Endodermal cell (in vitro differentiated cells): ENCODE measurements at regions not wholly inside any gene's neighbourhood (a gene's known extent, or its start where the extent isn't known, plus 50 kb on each side); places are given as distances from the start of the nearest gene placed in this dataset.

Source experiments
- DNase-seq: peaks from one replicate; pipeline ENCODE4 v3.0.0-alpha.2; 2017
- H3K27ac ChIP-seq: 2 replicates; pipeline ENCODE4 v1.5.1; 2013; ENCODE audit warnings: mild to moderate bottlenecking, low read depth, low read length, moderate library complexity
- H3K27me3 ChIP-seq: 2 replicates; pipeline ENCODE4 v1.6.1; 2013; ENCODE audit warnings: mild to moderate bottlenecking, low read length, moderate library complexity; ENCODE audit not compliant: insufficient read depth, control insufficient read depth, poor library complexity, severe bottlenecking
- H3K36me3 ChIP-seq: 2 replicates; pipeline ENCODE4 v1.7.0; 2013; ENCODE audit warnings: mild to moderate bottlenecking, low read length, moderate library complexity; ENCODE audit not compliant: control insufficient read depth, insufficient read depth
- H3K4me1 ChIP-seq: one replicate; pipeline ENCODE4 v1.7.0; 2013; ENCODE audit warnings: low read length; ENCODE audit not compliant: control insufficient read depth, insufficient read depth
- H3K4me3 ChIP-seq: 2 replicates; pipeline ENCODE4 v1.5.1; 2013; ENCODE audit warnings: mild to moderate bottlenecking, low read length, moderate library complexity
- H3K9ac ChIP-seq: 2 replicates; pipeline ENCODE4 v1.6.1; 2013; ENCODE audit warnings: mild to moderate bottlenecking, low read length, moderate library complexity; ENCODE audit not compliant: poor library complexity, severe bottlenecking; ENCODE audit errors: extremely low read depth
- H3K9me3 ChIP-seq: 2 replicates; pipeline ENCODE4 v1.6.1; 2013; ENCODE audit warnings: mild to moderate bottlenecking, low read length, moderate library complexity; ENCODE audit not compliant: control insufficient read depth
- H3K27ac Mint-ChIP-seq: 2 replicates; pipeline ENCODE4 v1.8.0; 2020; ENCODE audit warnings: mixed read lengths
- H3K27me3 Mint-ChIP-seq: 2 replicates; pipeline ENCODE4 v1.8.0; 2021; ENCODE audit warnings: mild to moderate bottlenecking, mixed read lengths; ENCODE audit not compliant: insufficient read depth
- H3K36me3 Mint-ChIP-seq: 2 replicates; pipeline ENCODE4 v1.8.0; 2020; ENCODE audit warnings: low read depth, mixed read lengths
- H3K4me1 Mint-ChIP-seq: 2 replicates; pipeline ENCODE4 v1.8.0; 2020; ENCODE audit warnings: mixed read lengths
- H3K4me3 Mint-ChIP-seq: 2 replicates; pipeline ENCODE4 v1.8.0; 2020; ENCODE audit warnings: mild to moderate bottlenecking, moderate library complexity, mixed read lengths
- H3K9me3 Mint-ChIP-seq: 2 replicates; pipeline ENCODE4 v1.8.0; 2020; ENCODE audit warnings: mild to moderate bottlenecking, mixed read lengths
- WGBS, 2 experiments: methylation state at CpG; one replicate each; pipeline versions ENCODE4 v1.1.5 to v1.1.7; 2013; ENCODE audit warnings: missing lambda C conversion rate in 2 of 2, mixed read lengths in 1 of 2; ENCODE audit not compliant: insufficient coverage in 1 of 2, insufficient read length in 1 of 2; 5-methylcytosine and 5-hydroxymethylcytosine counted together
- TF ChIP-seq, protein P1 (sequence below): fragments of 200-600 bp; sonication (generic); conservative IDR thresholded peaks from 2 replicates; pipeline ENCODE4 v1.5.0; 2021; ENCODE audit warnings: antibody characterized with exemption, mild to moderate bottlenecking

DNA sequence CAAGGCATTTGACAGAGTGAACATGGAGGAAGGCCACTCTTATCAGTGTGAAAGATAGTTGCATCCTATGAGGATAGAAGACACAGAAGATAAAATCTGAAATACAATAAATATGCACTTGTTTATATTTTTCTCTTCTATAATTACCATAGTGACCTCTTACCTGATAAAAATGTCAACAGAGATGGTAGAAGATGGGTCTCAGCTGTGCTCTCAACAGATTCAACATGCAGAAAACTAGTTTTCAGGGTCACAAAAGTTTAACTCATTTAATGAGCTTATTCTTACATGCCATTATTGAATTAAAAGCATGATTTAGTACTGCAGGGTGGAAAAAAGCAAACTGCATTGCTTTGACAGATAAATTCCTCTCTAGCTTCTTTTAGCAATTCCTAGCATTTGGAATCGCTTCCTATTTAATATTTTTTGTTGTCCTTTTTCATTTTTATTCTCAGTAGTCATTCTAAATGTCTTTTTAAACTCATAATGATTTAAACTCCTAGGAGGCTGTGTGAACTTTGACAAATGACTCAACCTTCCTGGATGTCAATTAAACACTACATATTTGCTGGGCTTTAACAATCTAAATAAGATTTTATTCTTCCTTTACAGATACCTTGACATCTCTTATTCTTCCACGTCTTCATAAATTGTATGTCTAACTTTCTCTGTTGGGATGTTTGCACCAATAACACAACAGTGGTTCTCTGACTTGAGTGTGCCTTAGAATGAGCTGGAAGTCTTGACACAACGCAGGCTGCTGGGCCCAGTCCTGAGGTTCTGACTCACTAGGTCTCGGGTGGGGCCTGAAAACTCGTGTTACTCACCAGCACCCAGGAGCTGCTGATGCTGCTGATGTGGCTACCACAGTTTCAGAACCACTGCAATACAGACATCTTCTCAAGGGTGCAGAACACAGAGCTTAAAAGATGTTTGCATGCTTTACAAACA is 565.5 kb upstream of the IGFBP3 start:
- Mint-ChIP-seq H3K27ac (no peak overlapping the region), H3K4me3 (no peak overlapping the region), H3K36me3 (no peaks in the 10 kb centered on the region), H3K9me3 (no peaks in the 10 kb centered on the region), H3K27me3 (peaks cover 2% of the 10 kb centered on the region), H3K4me1 (no peaks in the 10 kb centered on the region)
- H3K27ac ChIP-seq = no peak overlapping the region
- no peak overlapping the region for H3K4me3 ChIP-seq
- no peak for DNase-seq
- H3K4me1 ChIP-seq = peaks cover 3% of the 10 kb centered on the region
- TF ChIP-seq, protein P1, sequence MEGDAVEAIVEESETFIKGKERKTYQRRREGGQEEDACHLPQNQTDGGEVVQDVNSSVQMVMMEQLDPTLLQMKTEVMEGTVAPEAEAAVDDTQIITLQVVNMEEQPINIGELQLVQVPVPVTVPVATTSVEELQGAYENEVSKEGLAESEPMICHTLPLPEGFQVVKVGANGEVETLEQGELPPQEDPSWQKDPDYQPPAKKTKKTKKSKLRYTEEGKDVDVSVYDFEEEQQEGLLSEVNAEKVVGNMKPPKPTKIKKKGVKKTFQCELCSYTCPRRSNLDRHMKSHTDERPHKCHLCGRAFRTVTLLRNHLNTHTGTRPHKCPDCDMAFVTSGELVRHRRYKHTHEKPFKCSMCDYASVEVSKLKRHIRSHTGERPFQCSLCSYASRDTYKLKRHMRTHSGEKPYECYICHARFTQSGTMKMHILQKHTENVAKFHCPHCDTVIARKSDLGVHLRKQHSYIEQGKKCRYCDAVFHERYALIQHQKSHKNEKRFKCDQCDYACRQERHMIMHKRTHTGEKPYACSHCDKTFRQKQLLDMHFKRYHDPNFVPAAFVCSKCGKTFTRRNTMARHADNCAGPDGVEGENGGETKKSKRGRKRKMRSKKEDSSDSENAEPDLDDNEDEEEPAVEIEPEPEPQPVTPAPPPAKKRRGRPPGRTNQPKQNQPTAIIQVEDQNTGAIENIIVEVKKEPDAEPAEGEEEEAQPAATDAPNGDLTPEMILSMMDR = no peak
- H3K9me3 ChIP-seq = no peaks in the 10 kb centered on the region
- H3K27me3 ChIP-seq = no peaks in the 10 kb centered on the region
- no peaks in the 10 kb centered on the region for H3K36me3 ChIP-seq
- H3K9ac ChIP-seq = no peak overlapping the region
- 87 to 90% methylated on average over 4 to 5 of the region's 5 CpGs for WGBS, 2 experiments

DNA sequence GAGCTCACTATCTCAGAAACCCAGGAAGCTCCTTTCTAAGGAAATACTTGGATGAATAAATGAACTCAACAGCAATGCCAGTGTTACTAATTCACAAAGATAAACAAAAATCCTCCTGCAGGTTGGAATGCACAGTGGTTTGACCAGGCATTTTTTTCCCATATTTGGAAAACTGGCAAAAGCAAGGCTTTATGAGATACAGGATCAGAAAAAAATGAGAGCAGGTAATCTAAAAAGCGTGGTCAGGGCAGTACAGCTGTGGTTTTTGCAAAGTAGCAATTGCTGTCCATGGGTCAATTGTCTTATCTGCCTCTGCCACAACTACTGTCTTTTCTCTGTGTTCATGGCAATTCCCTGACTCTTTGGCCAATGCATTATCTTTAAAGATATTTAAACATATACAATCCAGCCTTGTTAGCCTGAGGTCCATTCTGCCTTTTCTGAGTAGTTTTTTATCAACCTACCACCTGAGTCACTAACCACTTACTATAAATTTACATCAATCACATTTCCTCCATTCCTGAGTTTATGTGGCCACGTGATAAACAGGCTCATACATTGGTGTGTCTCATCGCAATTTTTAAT is 564.5 kb upstream of the IGFBP3 start:
- Histone ChIP-seq H3K27ac (no peak overlapping the region), H3K27me3 (no peaks in the 10 kb centered on the region), H3K9me3 (no peaks in the 10 kb centered on the region), H3K4me3 (no peak overlapping the region), H3K4me1 (peaks cover 3% of the 10 kb centered on the region), H3K9ac (no peak overlapping the region), H3K36me3 (no peaks in the 10 kb centered on the region)
- Mint-ChIP-seq H3K27ac (no peak overlapping the region), H3K27me3 (peaks cover 2% of the 10 kb centered on the region), H3K4me1 (no peaks in the 10 kb centered on the region), H3K9me3 (no peaks in the 10 kb centered on the region), H3K36me3 (no peaks in the 10 kb centered on the region), H3K4me3 (no peak overlapping the region)
- DNase-seq = no peak
- TF ChIP-seq, protein P1 = no peak
- WGBS, 2 experiments = 93% methylated on average over 2 of the region's 3 CpGs; no CpG with 5 or more reads in 1 of the 2 experiments

DNA sequence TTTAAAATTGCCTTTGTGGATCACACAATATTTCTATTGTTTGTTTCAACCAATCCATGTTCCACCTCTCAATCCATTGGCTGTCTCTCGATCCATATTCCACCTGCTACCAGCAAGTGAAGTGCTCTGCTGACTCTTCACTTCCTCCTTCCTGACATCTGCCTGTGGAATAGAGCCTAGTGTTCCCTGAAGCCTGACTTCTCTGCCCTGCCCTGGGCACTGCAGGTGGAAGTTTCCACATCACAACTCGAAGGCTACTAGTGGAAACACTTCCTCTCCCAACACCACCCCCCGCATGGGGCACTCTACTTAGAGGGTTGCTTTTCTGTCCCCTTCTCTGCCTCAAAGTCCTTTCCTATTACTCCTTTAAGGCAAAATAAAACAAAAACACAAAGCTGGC is 563.8 kb upstream of the IGFBP3 start:
- TF ChIP-seq, protein P1 = no peak
- H3K27ac Mint-ChIP-seq = no peak overlapping the region
- no peaks in the 10 kb centered on the region for H3K9me3 Mint-ChIP-seq
- no peak overlapping the region for H3K4me3 Mint-ChIP-seq
- DNase-seq = no peak
- no peak overlapping the region for H3K9ac ChIP-seq
- H3K27me3 ChIP-seq = no peaks in the 10 kb centered on the region
- H3K36me3 ChIP-seq = no peaks in the 10 kb centered on the region
- no peaks in the 10 kb centered on the region for H3K4me1 Mint-ChIP-seq
- no peak overlapping the region for H3K27ac ChIP-seq
- 90 to 100% methylated on average over 2 to 3 of the region's 3 CpGs for WGBS, 2 experiments
- no peaks in the 10 kb centered on the region for H3K9me3 ChIP-seq
- peaks cover 3% of the 10 kb centered on the region for H3K4me1 ChIP-seq
- no peak overlapping the region for H3K4me3 ChIP-seq
- H3K36me3 Mint-ChIP-seq = no peaks in the 10 kb centered on the region
- H3K27me3 Mint-ChIP-seq = peaks cover 2% of the 10 kb centered on the region
